ENCODE measurements at regions not wholly inside any gene's neighbourhood (a gene's known extent, or its start where the extent isn't known, plus 50 kb on each side); places are given as distances from the start of the nearest gene placed in this dataset.
"Not testable (repeated sequence)": the region's sequence is repeated elsewhere in the genome, so short reads cannot be mapped to it uniquely, and the experiment has no call there.

DNA sequence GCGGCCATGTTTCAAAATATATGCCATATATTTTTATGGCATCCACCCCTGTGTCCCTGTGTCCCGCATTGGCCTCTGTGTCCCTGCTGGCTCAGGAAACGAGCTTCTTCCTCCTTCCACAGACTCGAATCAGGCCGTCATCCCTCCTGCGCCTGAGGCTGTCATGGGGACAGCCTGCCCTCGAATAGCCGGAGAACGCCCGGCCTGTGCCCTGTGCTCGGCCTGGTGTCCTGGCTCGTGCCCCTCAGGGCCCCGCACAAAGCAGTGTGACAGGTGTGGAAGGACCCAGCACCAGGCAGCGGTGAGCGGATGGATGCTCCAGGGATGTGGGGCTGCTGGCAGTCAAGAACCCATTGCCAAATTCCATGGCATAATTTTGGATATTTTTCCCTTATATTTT is 1500.0 kb downstream of the FOXD4L5 start:
- H3K4me3 ChIP-seq; H3K27me3 ChIP-seq (ENCODE audit: low read depth); ATAC-seq; H3K4me1 ChIP-seq; H3K27ac ChIP-seq; DNase-seq; H3K9me3 ChIP-seq; H3K36me3 ChIP-seq; intact Hi-C loops (cut with DNase I): not testable (repeated sequence)

GRCh38 chr9:63784421-63784820 is 1500.6 kb downstream of the FOXD4L5 start:
- H3K27me3 ChIP-seq (ENCODE audit: low read depth); intact Hi-C loops (cut with DNase I); H3K4me1 ChIP-seq; H3K9me3 ChIP-seq; H3K36me3 ChIP-seq; H3K4me3 ChIP-seq; H3K27ac ChIP-seq: not testable (repeated sequence)
- ATAC-seq (peak in 1 of 2 donors; percentile 35), DNase-seq (peak; percentile 44)

DNA sequence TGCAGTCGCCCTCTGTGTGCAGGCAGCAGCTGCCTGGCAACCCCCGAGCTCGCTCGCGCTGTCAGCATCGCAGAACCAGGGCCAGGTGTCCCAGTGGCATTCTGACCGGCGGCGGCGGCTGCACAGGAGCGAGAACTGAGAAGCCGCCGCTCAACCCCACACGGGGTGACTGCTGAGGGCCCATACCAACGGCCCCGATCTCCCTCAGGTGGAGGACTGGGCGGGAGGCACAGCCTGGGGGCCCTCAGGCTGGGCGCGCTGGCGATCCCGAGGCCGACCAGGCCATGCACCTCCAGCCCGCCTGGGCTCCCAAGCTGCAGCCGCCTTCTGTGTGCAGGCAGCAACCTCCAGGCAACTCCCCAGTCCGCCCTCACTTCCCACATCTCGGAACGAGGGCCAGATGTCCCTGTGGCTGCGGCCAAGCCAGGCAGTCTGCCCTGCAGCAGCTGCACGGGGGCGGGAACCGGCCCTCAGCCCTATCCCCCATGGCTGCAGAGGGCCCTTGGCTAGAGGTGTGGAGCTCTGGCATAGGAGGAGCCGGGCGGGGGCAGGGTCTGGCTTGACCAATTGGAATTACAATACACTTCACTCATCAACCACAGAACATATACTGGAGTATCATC is 1503.1 kb downstream of the FOXD4L5 start:
- H3K4me3 ChIP-seq; H3K9me3 ChIP-seq; ATAC-seq; H3K27me3 ChIP-seq (ENCODE audit: low read depth); intact Hi-C loops (cut with DNase I); H3K36me3 ChIP-seq; H3K4me1 ChIP-seq; H3K27ac ChIP-seq: not testable (repeated sequence)
- peak; percentile 24 for DNase-seq

DNA sequence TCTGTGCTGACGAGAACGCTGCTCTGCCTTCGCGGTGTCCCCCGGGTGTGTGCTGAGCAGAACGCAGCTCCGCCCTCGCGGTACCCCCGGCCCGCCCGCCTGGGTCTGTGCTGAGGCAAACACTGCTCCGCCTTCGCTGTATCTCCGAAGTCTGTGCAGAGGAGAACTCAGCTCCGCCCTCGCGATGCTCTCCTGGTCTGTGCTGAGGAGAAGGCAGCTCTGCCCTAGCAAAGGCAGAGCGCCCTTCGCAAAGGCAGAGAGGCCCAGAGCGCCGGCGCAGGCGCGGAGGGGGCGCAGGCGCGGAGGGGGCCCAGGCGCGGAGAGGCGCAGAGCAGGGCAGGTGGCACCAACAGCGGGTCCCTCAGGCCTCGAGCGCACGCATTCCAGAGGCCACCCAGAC is 1503.6 kb downstream of the FOXD4L5 start:
- DNase-seq: peak; percentile 30
- not testable (repeated sequence) for H3K36me3 ChIP-seq

DNA sequence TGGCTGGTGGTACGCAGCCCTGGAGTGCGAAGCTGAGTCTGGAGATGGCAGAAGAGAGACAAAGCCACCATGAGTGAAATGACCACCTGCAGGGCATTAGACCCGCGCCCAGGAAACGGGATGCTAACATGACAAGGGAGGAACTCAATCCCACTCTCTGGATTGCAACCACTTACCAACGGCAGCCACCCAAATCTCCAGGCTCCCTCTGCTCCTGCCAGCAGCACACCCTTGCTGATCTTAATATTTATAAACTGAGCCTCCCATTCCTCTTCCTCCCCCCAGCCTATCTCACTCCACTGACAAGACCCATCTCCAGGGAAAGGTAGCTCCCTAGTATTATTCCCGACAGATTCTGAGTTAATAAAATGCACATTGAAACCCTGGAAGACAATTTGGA is 1508.8 kb downstream of the FOXD4L5 start:
- H3K27me3 ChIP-seq (ENCODE audit: low read depth); H3K36me3 ChIP-seq; H3K4me1 ChIP-seq; H3K27ac ChIP-seq; intact Hi-C loops (cut with DNase I); H3K9me3 ChIP-seq; H3K4me3 ChIP-seq; DNase-seq: not testable (repeated sequence)
- ATAC-seq: peak; percentile 33 to 55

More for the DNA sequence above, 1503.6 kb downstream of the FOXD4L5 start:
- intact Hi-C loops (cut with DNase I); H3K27ac ChIP-seq; H3K4me1 ChIP-seq; H3K27me3 ChIP-seq (ENCODE audit: low read depth); H3K9me3 ChIP-seq; H3K4me3 ChIP-seq: not testable (repeated sequence)
- peak; percentile 83 to 91 for ATAC-seq

DNA sequence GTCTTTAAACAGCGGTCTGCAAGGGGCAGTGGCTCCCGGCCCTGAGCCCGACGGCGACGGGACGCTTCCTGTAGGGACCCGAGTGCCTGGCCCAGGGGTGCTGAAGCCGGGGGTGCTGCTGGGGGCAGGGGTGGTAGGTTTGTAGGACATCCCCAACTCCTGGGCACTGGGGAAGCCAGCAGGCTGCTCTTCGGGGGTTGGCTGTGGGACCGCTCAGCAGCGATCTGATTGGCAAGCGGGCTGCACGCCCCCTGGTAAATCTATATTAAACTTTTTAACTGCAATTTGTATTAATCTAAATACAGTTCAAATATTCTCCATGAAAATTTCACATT is 1510.0 kb downstream of the FOXD4L5 start:
- H3K9me3 ChIP-seq; H3K4me1 ChIP-seq; H3K27me3 ChIP-seq (ENCODE audit: low read depth); H3K4me3 ChIP-seq; H3K36me3 ChIP-seq; DNase-seq; intact Hi-C loops (cut with DNase I); H3K27ac ChIP-seq: not testable (repeated sequence)
- peak in 1 of 2 donors; percentile 49 for ATAC-seq

GRCh38 chr9:63774369-63775091 is 1510.5 kb downstream of the FOXD4L5 start:
- H3K27me3 ChIP-seq (ENCODE audit: low read depth); DNase-seq; H3K9me3 ChIP-seq; intact Hi-C loops (cut with DNase I); H3K27ac ChIP-seq; H3K4me1 ChIP-seq; H3K4me3 ChIP-seq; H3K36me3 ChIP-seq: not testable (repeated sequence)
- peak in 1 of 2 donors; percentile 19 for ATAC-seq

DNA sequence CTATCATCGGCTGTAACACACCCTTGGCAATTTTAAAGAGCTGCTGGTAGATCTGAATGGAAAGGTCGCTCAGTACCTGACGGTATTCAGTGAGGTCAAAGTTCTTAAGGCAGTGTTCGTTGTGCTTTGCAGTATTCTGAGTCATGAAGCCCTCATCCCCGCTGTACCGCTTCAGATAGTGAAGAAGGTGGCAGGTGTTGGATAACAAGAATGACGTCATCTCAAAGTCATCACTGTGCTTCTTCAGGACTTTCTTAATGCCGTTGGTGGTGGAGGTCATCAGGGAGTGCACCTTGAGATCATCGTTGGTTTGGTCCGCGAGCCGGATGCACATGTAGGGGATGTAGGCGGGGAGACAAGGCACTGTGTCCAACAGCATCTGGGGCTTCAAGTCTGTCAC is 1522.8 kb downstream of the FOXD4L5 start:
- H3K36me3 ChIP-seq; intact Hi-C loops (cut with DNase I); H3K27ac ChIP-seq; H3K4me3 ChIP-seq; H3K9me3 ChIP-seq; DNase-seq; H3K27me3 ChIP-seq (ENCODE audit: low read depth); H3K4me1 ChIP-seq: not testable (repeated sequence)
- peak; percentile 9 to 32 for ATAC-seq

DNA sequence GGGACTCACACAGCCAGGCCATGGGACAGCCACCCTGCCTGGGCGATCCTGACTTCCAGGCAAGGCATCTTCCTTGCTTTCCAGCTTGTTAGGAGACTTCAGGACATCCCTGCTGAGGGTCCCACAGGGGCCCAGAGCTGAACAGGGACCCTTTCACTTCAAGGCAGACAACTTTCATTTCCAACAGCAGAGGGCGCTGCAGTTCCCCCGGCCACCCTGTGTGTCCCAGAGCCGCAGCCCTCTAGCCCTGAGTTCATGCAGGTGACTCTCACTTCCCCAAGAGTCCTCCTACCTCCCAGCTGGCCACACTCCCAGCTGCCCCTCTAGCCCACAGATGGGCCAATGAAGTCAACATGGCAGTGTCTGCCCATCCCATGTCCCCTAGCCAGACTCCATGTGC is 1556.0 kb downstream of the FOXD4L5 start:
- ATAC-seq; intact Hi-C loops (cut with DNase I): not testable (repeated sequence)

GRCh38 chr9:63728287-63728686 is 1556.7 kb downstream of the FOXD4L5 start:
- Histone ChIP-seq H3K36me3 (no peaks in the 10 kb centered on the region), H3K27me3 (ENCODE audit: low read depth) (no peaks in the 10 kb centered on the region), H3K4me3 (no peak overlapping the region), H3K4me1 (no peaks in the 10 kb centered on the region), H3K9me3 (no peaks in the 10 kb centered on the region), H3K27ac (no peak overlapping the region)
- intact Hi-C loops (cut with DNase I): no loop called here
- DNase-seq (no peak), ATAC-seq (no peak)
- TF ChIP-seq CTCF (IDR thresholded peaks at IDR 0.05): no peak

More for the DNA sequence above, 1556.0 kb downstream of the FOXD4L5 start:
- H3K9me3 ChIP-seq; H3K27ac ChIP-seq; H3K4me3 ChIP-seq; H3K36me3 ChIP-seq; H3K4me1 ChIP-seq; DNase-seq; H3K27me3 ChIP-seq (ENCODE audit: low read depth): not testable (repeated sequence)

GRCh38 chr9:63708285-63708684 is 1576.7 kb downstream of the FOXD4L5 start:
- H3K4me1 ChIP-seq; DNase-seq; ATAC-seq; H3K27ac ChIP-seq; H3K4me3 ChIP-seq; H3K9me3 ChIP-seq; H3K36me3 ChIP-seq; H3K27me3 ChIP-seq (ENCODE audit: low read depth); intact Hi-C loops (cut with DNase I): not testable (repeated sequence)

- intact Hi-C loops (cut with DNase I); H3K4me3 ChIP-seq; H3K9me3 ChIP-seq; H3K27ac ChIP-seq; H3K4me1 ChIP-seq; DNase-seq; H3K27me3 ChIP-seq (ENCODE audit: low read depth); ATAC-seq; H3K36me3 ChIP-seq: not testable (repeated sequence)
These were observed 1580.6 kb downstream of the FOXD4L5 start for GRCh38 chr9:63704456-63704855.

GRCh38 chr9:63703670-63704069 is 1581.3 kb downstream of the FOXD4L5 start:
- H3K4me1 ChIP-seq; intact Hi-C loops (cut with DNase I); H3K9me3 ChIP-seq; H3K36me3 ChIP-seq; ATAC-seq; H3K27ac ChIP-seq; H3K27me3 ChIP-seq (ENCODE audit: low read depth): not testable (repeated sequence)
- DNase-seq: peak; percentile 72
- H3K4me3 ChIP-seq: peak overlapping the region; percentile 37

Measured in lower lobe of right lung (tissue), 2 donors.